Dermis blood vessel endothelial cell (primary cell): ENCODE measurements at regions not wholly inside any gene's neighbourhood (a gene's known extent, or its start where the extent isn't known, plus 50 kb on each side); places are given as distances from the start of the nearest gene placed in this dataset.
"Not testable (repeated sequence)": the region's sequence is repeated elsewhere in the genome, so short reads cannot be mapped to it uniquely, and the experiment has no call there.

Source experiments
- DNase-seq: peaks from one replicate; pipeline ENCODE4 v3.0.0; 2010

DNA sequence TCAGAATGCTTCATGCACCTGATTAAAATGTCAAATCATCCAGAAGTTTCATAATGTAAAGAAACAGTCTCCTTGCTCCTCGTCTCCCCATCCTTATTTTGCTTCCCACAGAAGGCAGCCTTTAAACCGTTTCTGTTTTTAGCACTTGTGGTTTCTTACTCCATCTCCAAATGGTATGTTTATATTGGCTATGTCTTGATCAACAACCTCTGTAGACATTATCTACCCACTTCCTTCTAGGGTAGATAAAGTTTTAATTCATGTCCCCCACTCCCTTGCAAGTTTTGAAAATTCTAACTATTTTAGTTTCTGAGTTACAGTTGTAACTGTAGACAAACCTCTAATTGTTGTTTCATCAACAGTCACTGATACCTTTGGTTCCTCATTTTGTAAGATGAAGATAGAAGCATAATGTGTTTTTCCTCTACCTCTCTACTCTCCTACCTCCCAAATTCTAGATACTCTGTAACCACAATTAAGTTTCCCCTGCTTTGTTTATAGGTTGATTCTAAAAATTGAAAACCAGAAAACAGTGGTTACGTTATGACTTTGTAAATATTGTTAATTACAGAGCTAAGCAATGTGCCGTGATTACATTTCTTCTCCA lies 291.7 kb upstream of the GATB start:
- no peak for DNase-seq

- not testable (repeated sequence) for DNase-seq
These were observed 290.5 kb upstream of the GATB start for GRCh38 chr4:152051332-152051731.

- DNase-seq, result no peak
These were observed 289.3 kb upstream of the GATB start for GRCh38 chr4:152050106-152050505.

DNA sequence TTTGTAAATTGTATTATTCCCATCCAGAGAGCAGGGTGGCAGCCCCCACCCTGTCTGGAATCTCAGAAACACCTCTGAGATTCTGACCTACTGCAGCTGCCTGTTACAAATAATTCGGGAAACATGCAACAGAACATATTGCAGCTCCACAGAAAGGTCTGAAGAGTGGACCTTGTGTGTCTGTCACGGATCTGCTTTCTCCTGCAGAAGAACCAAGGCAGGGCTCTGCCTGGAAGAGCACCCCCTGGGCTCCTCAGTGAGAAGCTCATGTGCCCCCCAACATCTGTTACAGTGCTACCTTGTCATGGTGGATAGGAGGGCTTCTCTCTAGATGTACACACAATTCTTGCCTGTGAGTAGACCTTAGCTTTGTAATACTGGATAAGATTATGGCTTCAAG lies 286.6 kb upstream of the GATB start:
- DNase-seq, result no peak

DNA sequence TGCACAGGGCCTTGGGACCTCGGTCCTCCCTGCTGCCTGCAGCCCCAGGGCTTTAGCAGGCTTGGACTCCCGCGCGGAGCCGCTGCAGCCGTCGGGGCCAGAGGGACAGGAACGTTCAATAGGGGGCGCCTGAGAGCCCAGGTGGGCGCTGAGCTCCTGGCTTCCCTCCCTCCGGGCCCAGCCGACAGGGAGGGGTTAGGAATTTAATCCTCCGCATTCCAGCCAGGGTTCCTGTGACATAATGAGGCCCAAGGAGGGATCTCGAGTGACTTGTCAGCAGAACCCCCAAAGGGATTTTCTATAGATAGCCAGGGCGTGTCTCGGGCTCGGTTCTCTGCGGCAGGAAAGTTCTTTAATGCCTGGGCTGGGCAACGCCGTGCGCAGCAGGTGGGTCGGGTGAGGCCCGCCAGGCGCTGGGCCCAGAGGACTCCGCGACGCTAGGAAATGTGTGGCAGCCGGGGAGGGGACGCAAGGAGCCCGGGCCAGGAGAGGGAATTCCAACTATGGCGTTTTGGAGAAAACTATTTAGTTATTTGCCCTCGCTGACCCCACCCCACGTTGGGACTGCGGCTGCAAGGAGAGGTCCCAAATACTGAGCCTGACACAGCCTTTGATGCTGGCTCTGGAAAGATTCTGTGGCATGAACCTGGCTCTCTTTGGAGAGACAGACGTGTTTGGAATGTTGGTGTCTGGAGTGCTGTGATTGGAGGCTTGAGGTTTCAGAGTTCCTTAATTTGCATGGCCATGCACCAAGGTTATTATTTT lies 285.2 kb upstream of the GATB start:
- DNase-seq, result peak; percentile 38

- DNase-seq, result no peak
These were observed 284.6 kb upstream of the GATB start for GRCh38 chr4:152045449-152045806.

DNA sequence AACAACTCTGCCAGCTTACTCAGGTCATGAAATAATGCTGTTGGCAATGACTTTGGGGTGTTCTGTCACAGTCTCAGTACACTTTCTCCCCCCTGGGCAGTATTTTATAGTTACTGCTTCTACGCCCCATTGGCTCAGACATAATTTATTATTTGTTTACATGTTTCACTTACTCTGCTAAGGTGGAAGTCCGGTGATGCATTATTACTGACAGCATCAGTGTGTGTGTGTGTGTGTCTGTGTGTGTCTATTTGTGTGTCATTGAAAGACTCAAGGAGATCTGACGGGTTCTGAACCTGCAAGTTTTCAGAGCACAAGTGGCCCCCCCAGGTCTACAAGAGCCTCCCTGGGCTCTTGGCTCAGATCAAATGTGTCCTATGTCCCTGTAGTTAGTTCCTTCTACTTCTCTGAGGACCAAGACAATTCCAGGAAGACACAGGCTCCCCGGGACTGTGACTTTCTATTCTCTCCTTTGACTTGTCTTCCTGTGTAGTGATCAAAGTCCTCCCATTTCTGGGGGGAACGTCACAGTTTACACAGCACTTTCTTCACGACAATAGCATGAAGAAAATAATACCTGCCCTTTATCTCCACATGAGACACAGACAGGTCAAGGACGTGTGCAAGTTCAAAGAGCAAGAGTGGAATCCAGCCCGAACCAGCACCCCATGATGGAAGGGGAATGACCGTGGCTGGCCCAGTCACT lies 283.7 kb upstream of the GATB start:
- DNase-seq, result no peak

GRCh38 chr4:152041295-152041694 lies 280.5 kb upstream of the GATB start:
- DNase-seq, result no peak

GRCh38 chr4:152039691-152040090 lies 278.9 kb upstream of the GATB start:
- DNase-seq, result no peak

GRCh38 chr4:152039023-152039481 lies 278.2 kb upstream of the GATB start:
- DNase-seq, result no peak

GRCh38 chr4:152038238-152038637 lies 277.4 kb upstream of the GATB start:
- no peak for DNase-seq

DNA sequence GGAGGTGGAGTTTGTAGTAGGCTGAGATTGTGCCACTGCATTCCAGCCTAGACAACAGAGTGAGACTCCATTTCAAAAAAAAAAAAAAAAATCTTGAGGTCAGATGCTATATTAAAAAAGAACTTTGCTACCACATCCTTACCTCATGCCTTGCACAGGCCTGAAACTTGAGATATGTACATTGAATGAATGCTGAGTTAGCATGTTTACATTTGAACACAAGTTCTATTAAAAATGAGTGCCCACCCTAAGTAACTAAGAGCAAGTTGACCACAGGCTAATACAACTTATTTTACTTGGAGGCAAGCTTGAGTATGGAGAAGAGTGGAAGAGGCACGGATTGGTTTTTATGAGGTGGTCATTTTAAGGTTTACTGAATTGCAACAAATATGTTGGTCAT lies 276.6 kb upstream of the GATB start:
- no peak for DNase-seq

DNA sequence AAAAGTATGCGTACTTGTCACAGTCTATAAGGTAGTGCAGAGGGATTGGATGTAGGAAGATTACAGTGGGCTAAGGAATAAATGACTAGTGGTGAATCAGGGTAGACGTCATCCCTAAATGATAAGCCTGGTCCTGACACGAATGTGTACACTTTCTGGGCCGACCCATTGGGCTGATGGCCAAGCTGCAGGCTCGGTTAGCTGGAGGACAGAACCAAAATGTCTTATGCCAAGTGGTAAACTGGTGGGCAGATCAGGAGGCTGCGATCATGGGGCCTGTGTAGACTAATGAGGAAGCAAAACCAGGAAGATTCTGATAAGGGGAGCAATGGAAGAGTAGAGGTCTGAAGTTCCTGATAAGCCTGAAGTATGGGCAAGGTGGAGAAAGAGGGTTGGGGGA lies 272.8 kb upstream of the GATB start:
- no peak for DNase-seq

DNA sequence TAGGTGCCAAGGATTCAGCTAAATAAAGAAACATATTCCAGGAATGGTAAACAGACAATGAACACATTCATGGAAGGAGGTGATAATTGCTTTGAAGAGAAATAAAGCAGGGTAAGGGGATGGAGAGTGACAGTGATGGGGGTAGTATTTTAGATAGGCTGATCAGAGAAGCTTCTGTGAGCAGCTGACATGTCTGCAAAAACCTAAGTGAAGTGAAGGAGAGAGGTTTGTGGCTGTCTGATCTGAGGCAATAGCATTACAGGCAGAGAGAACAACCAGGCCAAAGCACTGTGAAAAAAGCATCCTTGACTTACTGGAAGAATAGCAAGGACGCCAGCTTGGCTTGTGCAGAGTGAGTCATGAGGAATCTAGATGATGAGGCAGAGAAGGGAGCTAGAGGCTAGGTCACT lies 271.9 kb upstream of the GATB start:
- DNase-seq, result no peak

DNA sequence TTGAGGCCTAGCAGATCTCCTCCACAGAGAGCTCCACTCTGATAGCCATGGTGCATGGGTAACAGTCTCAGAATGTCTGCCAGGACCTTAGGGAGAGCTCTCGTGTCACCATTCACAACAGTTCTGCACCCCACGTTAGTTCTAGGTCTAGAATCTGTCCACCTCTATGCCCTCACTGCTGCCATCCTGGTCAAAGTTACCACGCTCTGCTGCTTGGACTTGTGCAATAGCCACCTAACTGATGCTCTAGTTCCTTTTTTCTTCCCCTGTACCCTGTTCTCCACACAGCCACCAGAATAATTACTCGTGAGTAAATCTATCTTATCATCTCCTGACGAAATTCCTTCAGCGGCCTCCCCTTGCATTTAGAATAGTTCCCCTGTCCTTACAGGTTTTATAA lies 268.8 kb upstream of the GATB start:
- no peak for DNase-seq

GRCh38 chr4:152028131-152028530 lies 267.3 kb upstream of the GATB start:
- no peak for DNase-seq

DNA sequence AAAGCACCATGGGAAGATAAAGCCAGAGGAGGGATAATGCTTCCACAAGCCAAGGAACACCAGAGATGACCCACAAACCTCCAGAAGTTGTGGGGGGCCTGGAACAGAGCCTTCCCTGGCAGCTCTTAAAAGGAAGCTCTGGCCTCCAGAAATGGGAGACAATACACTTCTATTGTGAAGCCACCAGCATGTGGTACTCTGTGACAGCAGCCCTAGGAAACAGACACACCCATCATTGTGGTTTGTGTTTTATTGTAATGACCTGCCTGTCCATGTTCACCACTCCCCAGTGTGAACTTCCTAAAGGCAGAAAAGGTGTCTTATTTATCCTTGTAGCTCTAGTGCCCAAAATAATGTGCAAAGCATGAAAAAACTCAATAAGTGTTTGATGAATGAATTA lies 264.1 kb upstream of the GATB start:
- DNase-seq, result no peak

DNA sequence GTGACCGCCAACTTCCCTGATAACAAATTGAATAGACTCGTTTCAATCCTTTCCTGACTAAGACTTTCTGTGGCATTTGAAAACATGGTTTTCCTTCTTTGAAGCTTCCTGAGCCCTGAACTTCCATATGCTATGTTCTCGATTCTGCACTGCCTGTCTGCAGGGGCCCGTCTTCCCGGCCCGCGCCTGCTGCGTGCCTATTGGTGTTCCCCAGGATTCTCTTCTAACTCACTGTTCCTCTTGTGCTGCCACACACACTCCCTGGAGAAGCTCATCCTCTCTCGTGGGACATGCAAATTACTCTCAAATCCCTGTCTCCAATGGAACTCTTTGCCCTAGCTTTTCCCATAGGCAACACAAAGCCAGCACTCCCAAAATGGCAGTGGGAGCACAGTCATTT lies 262.9 kb upstream of the GATB start:
- no peak for DNase-seq

DNA sequence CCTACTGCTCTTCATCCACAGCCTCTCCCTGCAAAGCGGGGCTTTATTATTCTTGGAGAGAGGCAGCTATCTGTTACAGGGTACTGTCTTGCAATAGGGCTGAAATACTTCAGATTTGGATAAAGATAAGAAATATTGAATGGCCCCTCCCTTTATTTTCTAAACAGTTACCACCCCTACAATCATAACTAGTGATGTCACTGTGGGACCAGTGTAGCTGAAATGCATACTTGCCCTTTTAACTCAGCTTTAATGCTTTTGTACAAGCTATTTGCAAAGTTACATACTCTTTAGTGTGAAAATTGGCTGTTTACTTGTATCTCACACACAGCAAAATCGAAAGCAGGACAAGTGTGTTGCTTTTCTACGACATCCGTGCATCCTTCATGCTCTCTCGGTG lies 261.7 kb upstream of the GATB start:
- DNase-seq, result no peak

- DNase-seq, result no peak
These were observed 261.1 kb upstream of the GATB start for GRCh38 chr4:152021788-152022438.

DNA sequence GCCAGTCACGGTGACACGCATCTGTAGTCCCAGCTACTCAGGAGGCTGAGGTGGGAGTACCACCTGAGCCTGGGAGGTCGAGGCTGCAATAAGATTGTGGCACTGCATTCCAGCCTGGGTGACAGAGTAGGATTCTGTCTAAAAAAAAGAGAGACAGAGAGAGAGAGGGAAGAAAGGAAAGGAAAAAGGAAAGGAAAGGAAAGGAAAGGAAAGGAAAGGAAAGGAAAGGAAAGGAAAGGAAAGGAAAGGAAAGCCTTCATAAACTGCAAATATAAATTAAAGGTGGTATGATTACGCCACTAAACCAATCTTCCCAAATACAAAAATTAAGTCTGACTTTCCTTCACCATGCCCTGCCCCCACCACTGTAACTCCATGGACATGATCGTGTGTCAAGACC lies 259.3 kb upstream of the GATB start:
- DNase-seq, result no peak

GRCh38 chr4:152016303-152016620 lies 255.5 kb upstream of the GATB start:
- no peak for DNase-seq

GRCh38 chr4:152015597-152016302 lies 254.9 kb upstream of the GATB start:
- no peak for DNase-seq
